AG09309 (cell line): ENCODE measurements at regions not wholly inside any gene's neighbourhood (a gene's known extent, or its start where the extent isn't known, plus 50 kb on each side); places are given as distances from the start of the nearest gene placed in this dataset.

Experiments
- DNase-seq: peaks from one replicate; pipeline ENCODE4 v3.0.0-alpha.2; 2010; ENCODE audit warnings: low read depth
- H3K4me3 ChIP-seq: 2 replicates; pipeline ENCODE4 v1.5.1; 2011; ENCODE audit warnings: mild to moderate bottlenecking, low read depth, low read length, moderate library complexity; ENCODE audit not compliant: control insufficient read depth
- TF ChIP-seq, protein P1 (sequence below): IDR thresholded peaks from 2 replicates; pipeline ENCODE4 v1.5.1; 2011; ENCODE audit warnings: mild to moderate bottlenecking, low read depth, low read length, inconsistent platforms; ENCODE audit not compliant: insufficient read depth, control insufficient read depth; ENCODE audit errors: missing control alignments

- H3K4me3 ChIP-seq, result no peak overlapping the region
- DNase-seq, result no peak
- TF ChIP-seq, protein P1, sequence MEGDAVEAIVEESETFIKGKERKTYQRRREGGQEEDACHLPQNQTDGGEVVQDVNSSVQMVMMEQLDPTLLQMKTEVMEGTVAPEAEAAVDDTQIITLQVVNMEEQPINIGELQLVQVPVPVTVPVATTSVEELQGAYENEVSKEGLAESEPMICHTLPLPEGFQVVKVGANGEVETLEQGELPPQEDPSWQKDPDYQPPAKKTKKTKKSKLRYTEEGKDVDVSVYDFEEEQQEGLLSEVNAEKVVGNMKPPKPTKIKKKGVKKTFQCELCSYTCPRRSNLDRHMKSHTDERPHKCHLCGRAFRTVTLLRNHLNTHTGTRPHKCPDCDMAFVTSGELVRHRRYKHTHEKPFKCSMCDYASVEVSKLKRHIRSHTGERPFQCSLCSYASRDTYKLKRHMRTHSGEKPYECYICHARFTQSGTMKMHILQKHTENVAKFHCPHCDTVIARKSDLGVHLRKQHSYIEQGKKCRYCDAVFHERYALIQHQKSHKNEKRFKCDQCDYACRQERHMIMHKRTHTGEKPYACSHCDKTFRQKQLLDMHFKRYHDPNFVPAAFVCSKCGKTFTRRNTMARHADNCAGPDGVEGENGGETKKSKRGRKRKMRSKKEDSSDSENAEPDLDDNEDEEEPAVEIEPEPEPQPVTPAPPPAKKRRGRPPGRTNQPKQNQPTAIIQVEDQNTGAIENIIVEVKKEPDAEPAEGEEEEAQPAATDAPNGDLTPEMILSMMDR, result no peak
Measured at GRCh38 chr14:26870096-26870495, 272.3 kb upstream of the NOVA1 start.

GRCh38 chr14:26870722-26871617 lies 273.1 kb upstream of the NOVA1 start:
- DNase-seq, result no peak
- H3K4me3 ChIP-seq, result no peak overlapping the region
- TF ChIP-seq, protein P1, result no peak

DNA sequence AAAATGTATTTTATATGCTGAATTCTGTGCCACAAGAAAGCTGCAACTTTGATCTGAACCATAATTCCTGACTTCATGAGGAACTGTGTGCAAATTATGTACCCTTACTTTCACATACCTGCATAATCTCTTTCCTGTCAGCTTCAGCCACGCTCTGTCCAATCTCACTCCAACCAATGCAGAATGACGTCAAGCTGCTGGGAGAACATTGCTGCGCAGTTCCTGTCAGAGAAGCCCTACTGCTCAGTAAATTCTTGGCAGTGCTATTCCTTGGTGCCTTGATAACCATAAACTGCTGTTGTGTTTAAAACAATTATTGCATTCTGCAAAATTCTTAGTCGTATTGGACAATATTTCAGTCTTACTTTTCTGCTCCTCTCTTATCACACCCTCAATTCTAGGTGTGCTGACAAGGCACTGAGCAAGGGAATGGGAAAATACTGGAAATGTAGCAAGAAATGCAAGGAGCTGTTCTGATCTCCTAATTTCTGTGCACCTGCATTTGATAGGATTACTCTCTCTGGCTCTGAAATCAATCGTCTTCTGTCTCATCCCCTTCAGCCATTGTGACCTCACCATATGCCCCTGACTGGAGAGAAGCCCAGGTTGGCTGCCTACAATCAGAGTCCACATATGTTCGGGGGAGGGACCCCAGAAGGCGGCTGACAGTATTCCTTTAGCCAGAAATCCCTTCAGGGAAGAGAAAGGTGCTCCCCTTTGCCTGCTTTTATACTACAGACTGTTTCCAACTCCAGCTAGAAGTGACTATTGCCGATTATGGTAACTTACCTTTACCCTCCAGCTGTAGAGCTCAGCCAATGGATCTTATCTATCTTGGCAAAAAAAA lies 274.9 kb upstream of the NOVA1 start:
- DNase-seq, result no peak
- no peak overlapping the region for H3K4me3 ChIP-seq
- TF ChIP-seq, protein P1, result no peak

DNA sequence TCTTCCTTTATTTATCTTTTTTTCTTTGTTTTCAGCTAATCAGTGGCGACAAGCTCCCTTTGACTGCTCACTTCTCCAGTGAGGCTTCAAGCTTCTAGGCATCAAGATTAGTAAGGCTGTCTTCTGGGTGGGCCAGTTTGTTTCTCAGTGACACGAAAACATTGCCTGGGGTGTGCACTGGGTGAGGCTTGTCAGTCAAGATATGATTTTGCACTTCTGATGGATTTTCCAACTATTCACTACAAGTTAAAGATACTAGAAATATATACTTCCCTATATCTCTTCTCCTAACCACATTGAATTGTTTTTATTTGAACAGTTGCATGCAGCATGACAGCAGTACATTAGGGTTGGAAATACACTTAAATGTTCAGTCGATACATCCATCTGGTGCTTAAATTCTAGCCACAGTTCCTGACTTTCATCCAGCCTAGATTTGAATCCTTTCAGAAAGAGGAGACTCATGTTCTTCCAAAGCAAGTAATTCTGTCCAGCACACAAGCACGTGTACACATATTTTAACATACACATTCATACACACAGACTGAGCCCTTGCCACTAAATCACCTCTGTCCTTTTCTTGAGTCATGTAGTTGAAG lies 275.6 kb upstream of the NOVA1 start:
- TF ChIP-seq, protein P1, result no peak

GRCh38 chr14:26887847-26888246 lies 290.0 kb upstream of the NOVA1 start:
- no peak overlapping the region for H3K4me3 ChIP-seq
- DNase-seq, result no peak
- TF ChIP-seq, protein P1, result no peak

More for the DNA sequence above, 275.6 kb upstream of the NOVA1 start:
- no peak overlapping the region for H3K4me3 ChIP-seq
- DNase-seq, result no peak

GRCh38 chr14:26888592-26888991 lies 290.8 kb upstream of the NOVA1 start:
- H3K4me3 ChIP-seq, result no peak overlapping the region
- DNase-seq, result no peak
- TF ChIP-seq, protein P1, result no peak
